ENCODE measurements at regions not wholly inside any gene's neighbourhood (a gene's known extent, or its start where the extent isn't known, plus 50 kb on each side); places are given as distances from the start of the nearest gene placed in this dataset.

- TF ChIP-seq CTCF (IDR thresholded peaks at IDR 0.05; ENCODE audit: low read length, missing control alignments), result no peak
- H3K4me3 ChIP-seq (replicated peaks; ENCODE audit: low read depth, low read length), result no peak overlapping the region
- no peak for DNase-seq (ENCODE audit: low read depth)
Measured at GRCh38 chr2:48183991-48184390, 130.5 kb upstream of the FOXN2 start.

GRCh38 chr2:48187503-48187902, 127.0 kb upstream of the FOXN2 start:
- H3K4me3 ChIP-seq (replicated peaks; ENCODE audit: low read depth, low read length), result no peak overlapping the region
- no peak for TF ChIP-seq CTCF (IDR thresholded peaks at IDR 0.05; ENCODE audit: low read length, missing control alignments)
- no peak for DNase-seq (ENCODE audit: low read depth)

GRCh38 chr2:48189552-48190228, 124.8 kb upstream of the FOXN2 start:
- TF ChIP-seq CTCF (IDR thresholded peaks at IDR 0.05; ENCODE audit: low read length, missing control alignments), result no peak
- H3K4me3 ChIP-seq (replicated peaks; ENCODE audit: low read depth, low read length), result no peak overlapping the region
- no peak for DNase-seq (ENCODE audit: low read depth)

- no peak overlapping the region for H3K4me3 ChIP-seq (replicated peaks; ENCODE audit: low read depth, low read length)
- no peak for TF ChIP-seq CTCF (IDR thresholded peaks at IDR 0.05; ENCODE audit: low read length, missing control alignments)
- no peak for DNase-seq (ENCODE audit: low read depth)
Measured at GRCh38 chr2:48190230-48190629, 124.3 kb upstream of the FOXN2 start.

- no peak overlapping the region for H3K4me3 ChIP-seq (replicated peaks; ENCODE audit: low read depth, low read length)
- no peak for TF ChIP-seq CTCF (IDR thresholded peaks at IDR 0.05; ENCODE audit: low read length, missing control alignments)
- no peak for DNase-seq (ENCODE audit: low read depth)
Measured at GRCh38 chr2:48194641-48195040, 119.8 kb upstream of the FOXN2 start.

- no peak for TF ChIP-seq CTCF (IDR thresholded peaks at IDR 0.05; ENCODE audit: low read length, missing control alignments)
- no peak for DNase-seq (ENCODE audit: low read depth)
- no peak overlapping the region for H3K4me3 ChIP-seq (replicated peaks; ENCODE audit: low read depth, low read length)
Measured at GRCh38 chr2:48195169-48195568, 119.3 kb upstream of the FOXN2 start.

- no peak for TF ChIP-seq CTCF (IDR thresholded peaks at IDR 0.05; ENCODE audit: low read length, missing control alignments)
- no peak overlapping the region for H3K4me3 ChIP-seq (replicated peaks; ENCODE audit: low read depth, low read length)
- no peak for DNase-seq (ENCODE audit: low read depth)
Measured at GRCh38 chr2:48197618-48198017, 116.9 kb upstream of the FOXN2 start.

Measured in fibroblast of pulmonary artery (primary cell).